Naive B cell (primary cell): ENCODE measurements at regions not wholly inside any gene's neighbourhood (a gene's known extent, or its start where the extent isn't known, plus 50 kb on each side); places are given as distances from the start of the nearest gene placed in this dataset.
"Not testable (repeated sequence)": the region's sequence is repeated elsewhere in the genome, so short reads cannot be mapped to it uniquely, and the experiment has no call there.

Experiments used
- ATAC-seq, 2 donors: fragments of 150-1000 bp; cut with Tn5 transposase; 2 replicates each; pipeline ENCODE4 v1.10.0; 2021; ENCODE audit warnings: low read depth in 2 of 2, mild to moderate bottlenecking in 2 of 2, moderate library complexity in 2 of 2
- DNase-seq: peaks from one replicate; pipeline ENCODE4 v3.0.0; 2022
- H3K27ac Mint-ChIP-seq, 6 donors: one replicate each; pipeline ENCODE4 v1.8.0; 2020 to 2022; ENCODE audit warnings: mild to moderate bottlenecking in 6 of 6, mixed read lengths in 6 of 6, moderate library complexity in 5 of 6, inconsistent platforms in 2 of 6
- H3K27me3 Mint-ChIP-seq, 3 donors: one replicate each; pipeline ENCODE4 v1.8.0; 2021 to 2022; ENCODE audit warnings: mixed read lengths in 3 of 3, mild to moderate bottlenecking in 1 of 3
- H3K36me3 Mint-ChIP-seq, 2 donors: one replicate each; pipeline ENCODE4 v1.8.0; 2020 to 2022; ENCODE audit warnings: mixed read lengths in 2 of 2, inconsistent platforms in 1 of 2, mild to moderate bottlenecking in 1 of 2
- H3K4me1 Mint-ChIP-seq, 3 donors: one replicate each; pipeline ENCODE4 v1.8.0; 2020 to 2022; ENCODE audit warnings: mixed read lengths in 3 of 3, inconsistent platforms in 1 of 3, mild to moderate bottlenecking in 1 of 3, moderate library complexity in 1 of 3
- H3K4me3 Mint-ChIP-seq, 8 donors: one replicate each; pipeline ENCODE4 v1.8.0; 2020 to 2022; ENCODE audit warnings: mild to moderate bottlenecking in 8 of 8, mixed read lengths in 8 of 8, moderate library complexity in 8 of 8, inconsistent platforms in 2 of 8
- H3K9me3 Mint-ChIP-seq, 7 donors: one replicate each; pipeline ENCODE4 v1.8.0; 2020 to 2022; ENCODE audit warnings: mixed read lengths in 7 of 7, mild to moderate bottlenecking in 5 of 7, inconsistent platforms in 2 of 7, moderate library complexity in 1 of 7

DNA sequence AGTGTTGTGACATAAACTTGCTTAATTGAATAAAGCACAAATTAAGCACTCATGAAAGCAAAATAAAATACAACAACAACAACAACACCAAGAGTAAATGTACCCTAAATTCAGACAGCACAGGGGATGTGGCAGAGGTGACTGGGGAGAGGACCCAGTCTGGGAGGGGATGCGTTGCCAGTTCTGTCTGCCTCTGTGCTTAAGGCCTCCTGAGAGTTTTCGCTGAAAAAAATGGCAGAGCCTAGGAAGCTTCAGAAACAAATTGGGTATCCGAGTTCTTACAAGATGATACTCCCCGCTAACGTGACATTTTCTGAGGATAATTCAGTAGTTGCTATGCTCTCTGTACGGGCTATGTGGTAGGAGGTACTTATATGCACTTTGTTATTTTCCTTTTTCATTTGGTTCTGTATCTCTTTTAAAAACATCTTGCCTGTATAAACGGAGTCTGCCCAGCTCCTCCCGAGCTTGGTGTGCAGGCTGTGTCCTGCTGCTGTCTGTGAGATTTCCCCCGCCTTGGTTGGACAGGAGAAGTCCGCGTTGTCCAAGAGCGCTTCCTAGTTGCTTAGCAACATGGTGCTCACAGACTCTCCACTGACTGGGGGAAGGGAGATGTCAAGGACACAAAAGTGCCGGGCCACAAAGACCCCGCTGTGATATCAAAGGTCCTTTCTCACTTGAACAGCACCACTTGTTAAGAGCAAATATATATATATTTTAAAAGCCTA lies 134.2 kb upstream of the CPHXL start:
- Mint-ChIP-seq H3K9me3 (peaks cover 0 to 4% (median 0%) of the 10 kb centered on the region in 7 donors), H3K27me3 (peaks cover 9 to 27% (median 16%) of the 10 kb centered on the region in 3 donors), H3K27ac (no peak overlapping the region), H3K36me3 (no peaks in the 10 kb centered on the region), H3K4me3 (no peak overlapping the region), H3K4me1 (no peaks in the 10 kb centered on the region)
- DNase-seq (no peak), ATAC-seq (no peak)

GRCh38 chr16:75861311-75862097 lies 135.2 kb upstream of the CPHXL start:
- Mint-ChIP-seq H3K4me1 (no peaks in the 10 kb centered on the region), H3K27ac (no peak overlapping the region), H3K9me3 (peaks cover 0 to 4% (median 0%) of the 10 kb centered on the region in 7 donors), H3K27me3 (peaks cover 9 to 22% (median 16%) of the 10 kb centered on the region in 3 donors), H3K4me3 (no peak overlapping the region), H3K36me3 (no peaks in the 10 kb centered on the region)
- ATAC-seq: no peak
- DNase-seq: no peak

GRCh38 chr16:75862098-75862386 lies 135.8 kb upstream of the CPHXL start:
- peaks cover 8 to 19% (median 14%) of the 10 kb centered on the region in 3 donors for H3K27me3 Mint-ChIP-seq
- no peak overlapping the region for H3K27ac Mint-ChIP-seq
- no peak overlapping the region for H3K4me3 Mint-ChIP-seq
- peaks cover 0 to 2% (median 0%) of the 10 kb centered on the region in 7 donors for H3K9me3 Mint-ChIP-seq
- ATAC-seq (no peak), DNase-seq (no peak)
- no peaks in the 10 kb centered on the region for H3K4me1 Mint-ChIP-seq
- no peaks in the 10 kb centered on the region for H3K36me3 Mint-ChIP-seq

- Mint-ChIP-seq H3K27me3 (peaks cover 0 to 11% (median 10%) of the 10 kb centered on the region in 3 donors), H3K4me3 (no peak overlapping the region), H3K27ac (no peak overlapping the region), H3K4me1 (no peaks in the 10 kb centered on the region), H3K36me3 (no peaks in the 10 kb centered on the region), H3K9me3 (no peaks in the 10 kb centered on the region)
- ATAC-seq: no peak
- no peak for DNase-seq
Measured at GRCh38 chr16:75864243-75864642, 138.0 kb upstream of the CPHXL start.

DNA sequence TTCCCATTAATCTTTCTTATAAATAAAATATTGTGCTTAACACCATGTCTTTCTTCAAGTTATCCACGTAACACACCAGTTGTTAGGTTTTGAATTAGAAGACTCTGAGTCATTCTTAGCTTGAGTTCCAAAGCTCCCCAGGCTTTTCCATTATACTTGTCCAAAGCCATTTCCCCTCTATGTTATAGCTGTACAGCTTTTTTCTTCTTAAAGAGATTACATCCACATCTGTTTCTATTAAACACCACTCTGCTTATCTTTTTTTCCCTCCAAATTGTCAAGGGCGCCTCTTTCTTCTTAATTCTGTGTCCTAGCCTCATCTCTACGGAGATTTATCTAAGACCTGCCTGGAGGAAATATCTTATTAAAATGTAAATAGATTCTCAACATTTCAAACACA lies 139.4 kb upstream of the CPHXL start:
- Mint-ChIP-seq H3K9me3 (no peaks in the 10 kb centered on the region), H3K4me1 (no peaks in the 10 kb centered on the region), H3K27ac (no peak overlapping the region), H3K36me3 (no peaks in the 10 kb centered on the region), H3K27me3 (peaks cover 4 to 10% (median 10%) of the 10 kb centered on the region in 3 donors), H3K4me3 (peak overlapping the region in 1 of 8 donors; percentile 23)
- DNase-seq (no peak), ATAC-seq (no peak)

GRCh38 chr16:75868636-75869632 lies 142.6 kb upstream of the CPHXL start:
- DNase-seq (no peak), ATAC-seq (no peak)
- peaks cover 3 to 10% (median 10%) of the 10 kb centered on the region in 3 donors for H3K27me3 Mint-ChIP-seq
- H3K9me3 Mint-ChIP-seq: peaks cover 0 to 4% (median 0%) of the 10 kb centered on the region in 7 donors
- no peak overlapping the region for H3K4me3 Mint-ChIP-seq
- H3K36me3 Mint-ChIP-seq: no peaks in the 10 kb centered on the region
- H3K27ac Mint-ChIP-seq: no peak overlapping the region
- H3K4me1 Mint-ChIP-seq: no peaks in the 10 kb centered on the region

DNA sequence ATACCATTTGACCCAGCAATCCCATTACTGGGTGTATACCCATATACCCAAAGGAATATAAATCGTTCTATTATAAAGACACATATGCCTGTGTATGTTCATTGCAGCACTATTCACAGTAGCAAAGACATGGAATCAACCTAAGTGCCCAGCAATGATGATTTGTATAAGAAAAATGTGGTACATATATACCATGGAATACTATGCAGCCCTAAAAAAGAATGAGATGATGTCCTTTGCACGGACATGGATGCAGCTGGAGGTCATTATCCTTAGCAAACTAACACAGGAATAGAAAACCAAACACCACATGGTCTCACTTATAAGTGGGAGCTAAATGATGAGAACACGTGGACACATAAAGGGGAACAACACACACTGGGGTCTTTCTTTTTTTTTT lies 155.0 kb upstream of the CPHXL start:
- H3K36me3 Mint-ChIP-seq, H3K27ac Mint-ChIP-seq, H3K27me3 Mint-ChIP-seq, H3K4me1 Mint-ChIP-seq, ATAC-seq, DNase-seq, H3K4me3 Mint-ChIP-seq: not testable (repeated sequence)
- peaks cover 0 to 12% (median 4%) of the 10 kb centered on the region in 7 donors for H3K9me3 Mint-ChIP-seq

- no peak overlapping the region for H3K27ac Mint-ChIP-seq
- no peaks in the 10 kb centered on the region for H3K36me3 Mint-ChIP-seq
- no peaks in the 10 kb centered on the region for H3K4me1 Mint-ChIP-seq
- no peak for DNase-seq
- no peak for ATAC-seq
- H3K9me3 Mint-ChIP-seq: no peaks in the 10 kb centered on the region
- H3K27me3 Mint-ChIP-seq: no peaks in the 10 kb centered on the region
- H3K4me3 Mint-ChIP-seq: no peak overlapping the region
Measured at GRCh38 chr16:75899163-75899562, 172.9 kb upstream of the CPHXL start.

GRCh38 chr16:75908331-75909117 lies 182.2 kb upstream of the CPHXL start:
- Mint-ChIP-seq H3K36me3 (no peaks in the 10 kb centered on the region), H3K4me3 (no peak overlapping the region), H3K27me3 (peaks cover 0 to 4% (median 0%) of the 10 kb centered on the region in 3 donors), H3K27ac (no peak overlapping the region), H3K9me3 (peaks cover 0 to 2% (median 0%) of the 10 kb centered on the region in 7 donors), H3K4me1 (no peaks in the 10 kb centered on the region)
- DNase-seq (no peak), ATAC-seq (no peak)

- no peaks in the 10 kb centered on the region for H3K36me3 Mint-ChIP-seq
- ATAC-seq (no peak), DNase-seq (no peak)
- no peak overlapping the region for H3K4me3 Mint-ChIP-seq
- H3K27ac Mint-ChIP-seq: no peak overlapping the region
- no peaks in the 10 kb centered on the region for H3K4me1 Mint-ChIP-seq
- H3K27me3 Mint-ChIP-seq: peaks cover 0 to 4% (median 0%) of the 10 kb centered on the region in 3 donors
- H3K9me3 Mint-ChIP-seq: peaks cover 0 to 2% (median 0%) of the 10 kb centered on the region in 7 donors
Measured at GRCh38 chr16:75909746-75910145, 183.5 kb upstream of the CPHXL start.

GRCh38 chr16:75911896-75912295 lies 185.6 kb upstream of the CPHXL start:
- ATAC-seq (no peak), DNase-seq (no peak)
- H3K9me3 Mint-ChIP-seq: peaks cover 0 to 2% (median 0%) of the 10 kb centered on the region in 7 donors
- H3K27me3 Mint-ChIP-seq: peaks cover 0 to 10% (median 0%) of the 10 kb centered on the region in 3 donors
- no peaks in the 10 kb centered on the region for H3K36me3 Mint-ChIP-seq
- no peak overlapping the region for H3K27ac Mint-ChIP-seq
- H3K4me3 Mint-ChIP-seq: no peak overlapping the region
- no peaks in the 10 kb centered on the region for H3K4me1 Mint-ChIP-seq

- H3K27ac Mint-ChIP-seq: no peak overlapping the region
- H3K9me3 Mint-ChIP-seq: no peaks in the 10 kb centered on the region
- no peaks in the 10 kb centered on the region for H3K36me3 Mint-ChIP-seq
- H3K4me3 Mint-ChIP-seq: no peak overlapping the region
- DNase-seq: no peak
- ATAC-seq: no peak
- peaks cover 0 to 13% (median 0%) of the 10 kb centered on the region in 3 donors for H3K27me3 Mint-ChIP-seq
- H3K4me1 Mint-ChIP-seq: no peaks in the 10 kb centered on the region
Measured at GRCh38 chr16:75913958-75914357, 187.7 kb upstream of the CPHXL start.

DNA sequence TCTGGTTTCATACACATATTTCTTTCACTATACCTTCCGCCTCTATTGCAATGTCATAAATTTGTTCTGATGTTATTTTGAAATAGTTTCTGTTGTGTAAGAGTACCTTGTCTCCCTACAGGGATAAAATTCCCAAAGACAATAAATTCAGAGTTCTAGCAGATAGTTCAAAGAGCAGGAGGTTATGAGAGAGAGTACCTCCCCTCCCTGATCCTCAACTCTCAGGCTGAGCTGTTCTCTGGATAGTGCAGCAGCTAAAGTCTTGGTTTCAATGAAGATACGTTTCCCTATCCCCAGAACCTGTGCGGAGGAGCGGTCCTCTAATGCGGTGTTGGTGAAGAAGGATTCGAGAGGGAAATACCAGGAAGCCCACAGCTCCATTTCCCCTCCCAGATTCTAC lies 190.2 kb upstream of the CPHXL start:
- peaks cover 0 to 13% (median 0%) of the 10 kb centered on the region in 3 donors for H3K27me3 Mint-ChIP-seq
- H3K4me3 Mint-ChIP-seq: no peak overlapping the region
- no peak for DNase-seq
- H3K27ac Mint-ChIP-seq: no peak overlapping the region
- peaks cover 0 to 3% (median 0%) of the 10 kb centered on the region in 7 donors for H3K9me3 Mint-ChIP-seq
- ATAC-seq: no peak
- H3K4me1 Mint-ChIP-seq: no peaks in the 10 kb centered on the region
- no peaks in the 10 kb centered on the region for H3K36me3 Mint-ChIP-seq
